HepG2 (cell line): ENCODE measurements at regions not wholly inside any gene's neighbourhood (a gene's known extent, or its start where the extent isn't known, plus 50 kb on each side); places are given as distances from the start of the nearest gene placed in this dataset.

Experiments
- ATAC-seq: fragments of 200-7000 bp; cut with Tn5 transposase; 3 replicates; pipeline ENCODE4 v1.9.1; 2020; ENCODE audit warnings: mild to moderate bottlenecking, moderate library complexity
- BruUV-seq: library from RNA; stranded (reverse); fragments of 400-500 nt; replicated peaks from 2 replicates; lab custom pipeline; 2021; lab: Mats Ljungman, UMichigan
- CTCF ChIA-PET: fragments of 300-600 bp; formaldehyde crosslinking; extraction: SDS; loops from one replicate; lab custom pipeline; 2021; ENCODE audit warnings: low total read pairs, inconsistent platforms, low intra/inter-chr PET ratio; lab: Yijun Ruan, JAX
- POLR2A ChIA-PET: fragments of 350-600 bp; sonication (Branson Sonifier 250); formaldehyde crosslinking; loops from one replicate; lab custom pipeline; 2020; ENCODE audit warnings: antibody characterized with exemption, inconsistent platforms; lab: Yijun Ruan, JAX
- DNase-seq: peaks from one replicate; pipeline ENCODE4 v3.0.0-alpha.2; 2015; ENCODE audit warnings: low spot score
- FAIRE-seq: peaks from 3 replicates; lab custom pipeline; 2011; peaks lifted over from hg19 to GRCh38; lab: Jason Lieb, UNC
- H2AFZ ChIP-seq: one replicate; pipeline ENCODE4 v1.6.1; 2011; ENCODE audit warnings: low read length, inconsistent platforms
- H3K27ac ChIP-seq: fragments of 300-600 bp; 3 replicates; pipeline ENCODE4 v1.8.0; 2011; ENCODE audit warnings: mixed run types, mild to moderate bottlenecking, mixed read lengths, low read length, inconsistent platforms; ENCODE audit not compliant: insufficient read depth; ENCODE audit errors: extremely low read length
- H3K27me3 ChIP-seq, 2 experiments: fragments of 200-600 bp in 1 of 2; 2 replicates in 1 of 2; 3 replicates in 1 of 2; pipeline versions ENCODE4 v1.6.0 to v1.8.0; 2011; ENCODE audit warnings: low read length in 2 of 2, mild to moderate bottlenecking in 2 of 2, moderate library complexity in 2 of 2, inconsistent platforms in 1 of 2; ENCODE audit not compliant: insufficient read depth in 2 of 2, control insufficient read depth in 1 of 2
- H3K36me3 ChIP-seq, 2 experiments: fragments of 200-600 bp in 1 of 2; replicated peaks in 1 of 2; 2 replicates in 1 of 2; 3 replicates in 1 of 2; pipeline versions ENCODE4 v1.5.1 to v1.8.0; 2011; ENCODE audit warnings: low read length in 2 of 2, inconsistent platforms in 1 of 2; ENCODE audit not compliant: insufficient read depth in 2 of 2, control insufficient read depth in 1 of 2
- H3K4me1 ChIP-seq: 2 replicates; pipeline ENCODE4 v1.5.1; 2012; ENCODE audit warnings: low read length, inconsistent platforms; ENCODE audit not compliant: insufficient read depth
- H3K4me2 ChIP-seq: 2 replicates; pipeline ENCODE4 v1.6.0; 2011; ENCODE audit warnings: low read depth, low read length, inconsistent platforms
- H3K4me3 ChIP-seq, 3 experiments: fragments of 200-600 bp in 1 of 3; sonication (generic), shearing (Covaris generic) in 1 of 3; replicated peaks in 1 of 3; 2 replicates each; pipeline ENCODE4 v1.5.1; 2011 to 2016; ENCODE audit warnings: low read length in 3 of 3, inconsistent platforms in 2 of 3, low read depth in 2 of 3, mild to moderate bottlenecking in 2 of 3, control low read depth in 1 of 3, mixed read lengths in 1 of 3; ENCODE audit not compliant: insufficient read depth in 1 of 3
- H3K79me2 ChIP-seq: one replicate; pipeline ENCODE4 v1.6.1; 2011; ENCODE audit warnings: low read length, inconsistent platforms; ENCODE audit not compliant: insufficient read depth
- H3K9ac ChIP-seq: 2 replicates; pipeline ENCODE4 v1.6.0; 2011; ENCODE audit warnings: mild to moderate bottlenecking, low read depth, low read length, inconsistent platforms; ENCODE audit not compliant: insufficient read depth
- H3K9me3 ChIP-seq: 2 replicates; pipeline ENCODE4 v1.5.1; 2012; ENCODE audit warnings: mild to moderate bottlenecking, low read length
- H4K20me1 ChIP-seq: 2 replicates; pipeline ENCODE4 v1.6.0; 2011; ENCODE audit warnings: inconsistent platforms, mild to moderate bottlenecking, low read length, moderate library complexity; ENCODE audit not compliant: insufficient read depth
- GFI1 ChIP-seq: sonication (generic); formaldehyde crosslinking; IDR thresholded peaks from 2 replicates; pipeline ENCODE4 v1.5.0; 2020; ENCODE audit warnings: missing genetic modification reagents, mild to moderate bottlenecking, borderline replicate concordance
- IRF1 ChIP-seq: sonication (generic); formaldehyde crosslinking; IDR thresholded peaks from 2 replicates; pipeline ENCODE4 v1.4.0; 2020; ENCODE audit warnings: low read depth, mild to moderate bottlenecking, missing genetic modification reagents
- KDM1A ChIP-seq: IDR thresholded peaks from 2 replicates; pipeline ENCODE4 v1.6.1; 2016; ENCODE audit warnings: missing compliant biosample characterization
- KLF12 ChIP-seq: sonication (generic); formaldehyde crosslinking; IDR thresholded peaks from 2 replicates; pipeline ENCODE4 v1.4.0; 2020; ENCODE audit warnings: missing genetic modification reagents, borderline replicate concordance
- MED1 ChIP-seq: sonication (generic); formaldehyde crosslinking; IDR thresholded peaks from 2 replicates; pipeline ENCODE4 v1.4.0; 2020; ENCODE audit warnings: missing genetic modification reagents
- MLX ChIP-seq: IDR thresholded peaks from 2 replicates; pipeline ENCODE4 v1.6.1; 2016
- NBN ChIP-seq: fragments of 450-650 bp; conservative IDR thresholded peaks from 2 replicates; pipeline ENCODE4 v1.6.1; 2017
- RARG ChIP-seq: sonication (generic); formaldehyde crosslinking; IDR thresholded peaks from 2 replicates; pipeline ENCODE4 v1.4.0; 2020; ENCODE audit warnings: low read depth, mild to moderate bottlenecking, missing genetic modification reagents
- ZNF687 ChIP-seq: sonication (generic); formaldehyde crosslinking; IDR thresholded peaks from 2 replicates; pipeline ENCODE4 v1.5.1; 2020; ENCODE audit warnings: mild to moderate bottlenecking, missing genetic modification reagents, moderate library complexity
- ZNF703 ChIP-seq: sonication (generic); formaldehyde crosslinking; IDR thresholded peaks from 2 replicates; pipeline ENCODE4 v1.5.1; 2020; ENCODE audit warnings: missing genetic modification reagents, mild to moderate bottlenecking, moderate library complexity, borderline replicate concordance
- WGBS: methylation state at CpG from one replicate; pipeline ENCODE4 v1.1.6; 2017; ENCODE audit warnings: low lambda C conversion rate; 5-methylcytosine and 5-hydroxymethylcytosine counted together
- in situ Hi-C: cut with HindIII; loops from 2 replicates; pipeline ENCODE4 v1.10.0; 2017; ENCODE audit warnings: low pct_unique_long_range_greater_than_20kb; ENCODE audit not compliant: extremely low pct_ligation_motif_present
- intact Hi-C: fragments of 100-400 bp; cut with micrococcal nuclease; formaldehyde crosslinking; loops from one replicate; pipeline ENCODE4 v1.10.0; 2022; ENCODE audit not compliant: unreplicated experiment

GRCh38 chr5:4947106-4947505, 193.0 kb upstream of the ADAMTS16 start:
- ChIA-PET CTCF (no interaction called here), POLR2A (no interaction called here)
- no peaks in the 10 kb centered on the region for H3K79me2 ChIP-seq
- H3K4me1 ChIP-seq: no peaks in the 10 kb centered on the region
- no TSS peak for BruUV-seq
- peaks cover 0 to 8% of the 10 kb centered on the region in 2 experiments; a peak in 1 of 5 replicates for H3K27me3 ChIP-seq
- H2AFZ ChIP-seq: no peak overlapping the region
- DNase-seq (no peak), ATAC-seq (no peak), FAIRE-seq (no peak)
- H3K4me3 ChIP-seq: no peak overlapping the region
- in situ Hi-C loops (no loop called here), intact Hi-C loops (no loop called here)
- WGBS: 0% methylated on average over 1 of the region's 1 CpG
- no peaks in the 10 kb centered on the region for H4K20me1 ChIP-seq
- H3K9ac ChIP-seq: no peak overlapping the region
- no peak overlapping the region for H3K4me2 ChIP-seq
- H3K36me3 ChIP-seq: no peaks in the 10 kb centered on the region
- no peaks in the 10 kb centered on the region for H3K9me3 ChIP-seq
- no peak overlapping the region for H3K27ac ChIP-seq
- TF ChIP-seq MED1 (CRISPR knock-in tag): no peak
- no peak for TF ChIP-seq ZNF687 (CRISPR knock-in tag)
- TF ChIP-seq MLX (CRISPR knock-in tag): no peak
- no peak for TF ChIP-seq ZNF703 (CRISPR knock-in tag)
- no peak for TF ChIP-seq KLF12 (CRISPR knock-in tag)
- no peak for TF ChIP-seq GFI1 (CRISPR knock-in tag)
- no peak for TF ChIP-seq NBN
- no peak for TF ChIP-seq IRF1 (CRISPR knock-in tag)
- TF ChIP-seq KDM1A (CRISPR knock-in tag): no peak
- no peak for TF ChIP-seq RARG (CRISPR knock-in tag)
